ENCODE measurements at regions not wholly inside any gene's neighbourhood (a gene's known extent, or its start where the extent isn't known, plus 50 kb on each side); places are given as distances from the start of the nearest gene placed in this dataset.
A peak's percentile ranks its signal among the peaks of the same experiment; 100 is the strongest.

GRCh38 chrX:39470588-39471407, 627.0 kb downstream of the BCOR start:
- TF ChIP-seq CTCF (IDR thresholded peaks at IDR 0.05): no peak
- no peak for TF ChIP-seq EP300 (IDR thresholded peaks at IDR 0.05)
- TF ChIP-seq POLR2A (IDR thresholded peaks at IDR 0.05): no peak
- H3K9me3 ChIP-seq: no peaks in the 10 kb centered on the region
- H3K36me3 ChIP-seq: no peaks in the 10 kb centered on the region
- H3K27ac ChIP-seq: peak overlapping the region in 2 of 4 donors; percentile 28 to 63
- DNase-seq (ENCODE audit: low spot score in 2 of 2): no peak
- WGBS, 2 donors: 33 to 49% methylated on average over 10 of the region's 10 CpGs
- peaks cover 0 to 15% (median 2%) of the 10 kb centered on the region in 4 donors for H3K4me1 ChIP-seq
- H3K4me3 ChIP-seq: no peak overlapping the region
- no peaks in the 10 kb centered on the region for H3K27me3 ChIP-seq

- no peak overlapping the region for H3K27ac ChIP-seq
- TF ChIP-seq CTCF (IDR thresholded peaks at IDR 0.05): no peak
- no peak for TF ChIP-seq EP300 (IDR thresholded peaks at IDR 0.05)
- TF ChIP-seq POLR2A (IDR thresholded peaks at IDR 0.05): no peak
- WGBS, 2 donors: 96 to 100% methylated on average over 1 of the region's 1 CpG
- peaks cover 0 to 24% (median 2%) of the 10 kb centered on the region in 4 donors for H3K4me1 ChIP-seq
- DNase-seq (ENCODE audit: low spot score in 2 of 2): no peak
- no peaks in the 10 kb centered on the region for H3K27me3 ChIP-seq
- H3K4me3 ChIP-seq: no peak overlapping the region
- no peaks in the 10 kb centered on the region for H3K36me3 ChIP-seq
- no peaks in the 10 kb centered on the region for H3K9me3 ChIP-seq
Measured at GRCh38 chrX:39472161-39472560, 625.6 kb downstream of the BCOR start.

- Histone ChIP-seq H3K9me3 (no peaks in the 10 kb centered on the region), H3K4me3 (no peak overlapping the region), H3K27ac (no peak overlapping the region), H3K4me1 (peaks cover 0 to 25% (median 2%) of the 10 kb centered on the region in 4 donors), H3K36me3 (no peaks in the 10 kb centered on the region), H3K27me3 (no peaks in the 10 kb centered on the region)
- 68% methylated on average over 2 of the region's 2 CpGs; no CpG with 5 or more reads in 1 of the 2 donors for WGBS, 2 donors
- no peak for DNase-seq (ENCODE audit: low spot score in 2 of 2)
- TF ChIP-seq POLR2A (IDR thresholded peaks at IDR 0.05) (no peak), EP300 (IDR thresholded peaks at IDR 0.05) (no peak), CTCF (IDR thresholded peaks at IDR 0.05) (no peak)
Measured at GRCh38 chrX:39473812-39474211, 623.9 kb downstream of the BCOR start.

GRCh38 chrX:39475372-39475771, 622.4 kb downstream of the BCOR start:
- 58 to 62% methylated on average over 4 to 5 of the region's 5 CpGs for WGBS, 2 donors

More at GRCh38 chrX:39475372-39475771, 622.4 kb downstream of the BCOR start:
- no peak for TF ChIP-seq CTCF (IDR thresholded peaks at IDR 0.05)
- no peak for TF ChIP-seq EP300 (IDR thresholded peaks at IDR 0.05)
- no peak for TF ChIP-seq POLR2A (IDR thresholded peaks at IDR 0.05)
- Histone ChIP-seq H3K27me3 (no peaks in the 10 kb centered on the region), H3K9me3 (no peaks in the 10 kb centered on the region), H3K36me3 (no peaks in the 10 kb centered on the region), H3K4me1 (peaks cover 0 to 25% (median 2%) of the 10 kb centered on the region in 4 donors), H3K27ac (no peak overlapping the region), H3K4me3 (no peak overlapping the region)
- DNase-seq (ENCODE audit: low spot score in 2 of 2): no peak
